ENCODE measurements at regions not wholly inside any gene's neighbourhood (a gene's known extent, or its start where the extent isn't known, plus 50 kb on each side); places are given as distances from the start of the nearest gene placed in this dataset.
A peak's percentile ranks its signal among the peaks of the same experiment; 100 is the strongest.
"Not testable (repeated sequence)": the region's sequence is repeated elsewhere in the genome, so short reads cannot be mapped to it uniquely, and the experiment has no call there.

- Histone ChIP-seq H3K27ac (no peak overlapping the region), H3K9me3 (no peaks in the 10 kb centered on the region), H3K4me1 (no peaks in the 10 kb centered on the region), H3K4me3 (no peak overlapping the region), H3K36me3 (no peaks in the 10 kb centered on the region), H3K27me3 (peaks cover 0 to 3% (median 0%) of the 10 kb centered on the region in 4 donors)
- ATAC-seq (no peak), DNase-seq (no peak), FAIRE-seq (no peak)
- 70 to 81% methylated on average over 4 of the region's 4 CpGs for WGBS, 2 donors
- TF ChIP-seq CTCF (IDR thresholded peaks at IDR 0.05) = no peak
- intact Hi-C loops (cut with DNase I) = no loop called here
Observed at GRCh38 chr20:22728146-22728745, 143.9 kb upstream of the FOXA2 start.

- no peaks in the 10 kb centered on the region for H3K9me3 ChIP-seq
- H3K27me3 ChIP-seq = peaks cover 0 to 3% (median 0%) of the 10 kb centered on the region in 4 donors
- no peak for TF ChIP-seq CTCF (IDR thresholded peaks at IDR 0.05)
- H3K4me1 ChIP-seq = no peaks in the 10 kb centered on the region
- no peak for FAIRE-seq
- intact Hi-C loops (cut with DNase I) = no loop called here
- H3K4me3 ChIP-seq = no peak overlapping the region
- ATAC-seq = peak in 1 of 4 donors; percentile 31
- no peak overlapping the region for H3K27ac ChIP-seq
- no peaks in the 10 kb centered on the region for H3K36me3 ChIP-seq
- no peak for DNase-seq
Observed at GRCh38 chr20:22729180-22729579, 144.8 kb upstream of the FOXA2 start.

DNA sequence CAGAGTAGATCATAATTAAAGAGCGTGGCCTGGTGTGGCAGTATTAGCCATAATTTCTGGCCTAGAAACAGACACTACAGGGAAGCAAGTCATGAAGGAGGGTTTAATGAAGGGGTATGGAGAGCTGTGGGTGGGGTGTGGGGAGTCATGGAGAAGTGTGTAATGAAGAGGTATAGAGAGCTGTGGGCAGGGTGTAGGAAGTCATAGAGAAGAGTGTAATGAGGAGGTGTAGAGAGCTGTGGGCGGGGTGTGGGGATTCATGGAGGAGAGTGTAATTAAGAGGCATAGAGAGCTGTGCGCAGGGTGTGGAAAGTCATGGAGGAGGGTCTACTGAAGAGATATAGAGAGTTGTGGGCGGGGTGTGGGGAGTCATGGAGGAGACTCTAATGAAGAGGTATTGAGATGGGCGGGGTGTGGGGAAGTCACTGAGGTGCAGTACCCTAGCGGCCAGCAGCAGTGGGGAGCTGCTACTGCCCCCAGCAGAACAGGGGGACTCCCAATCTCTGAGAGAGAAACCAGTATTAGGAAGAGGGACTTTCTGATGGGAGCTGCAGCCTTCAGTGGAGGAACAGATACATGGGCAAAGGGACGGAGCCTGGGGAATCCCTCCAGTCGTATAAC lies 145.4 kb upstream of the FOXA2 start:
- ATAC-seq = no peak
- WGBS, 2 donors = 63 to 72% methylated on average over 8 of the region's 8 CpGs
- Histone ChIP-seq H3K9me3 (no peaks in the 10 kb centered on the region), H3K4me3 (no peak overlapping the region), H3K27me3 (peaks cover 0 to 3% (median 0%) of the 10 kb centered on the region in 4 donors), H3K4me1 (no peaks in the 10 kb centered on the region), H3K27ac (no peak overlapping the region), H3K36me3 (no peaks in the 10 kb centered on the region)
- TF ChIP-seq CTCF (IDR thresholded peaks at IDR 0.05) = no peak
- intact Hi-C loops (cut with DNase I) = no loop called here
- no peak for FAIRE-seq
- DNase-seq = no peak

DNA sequence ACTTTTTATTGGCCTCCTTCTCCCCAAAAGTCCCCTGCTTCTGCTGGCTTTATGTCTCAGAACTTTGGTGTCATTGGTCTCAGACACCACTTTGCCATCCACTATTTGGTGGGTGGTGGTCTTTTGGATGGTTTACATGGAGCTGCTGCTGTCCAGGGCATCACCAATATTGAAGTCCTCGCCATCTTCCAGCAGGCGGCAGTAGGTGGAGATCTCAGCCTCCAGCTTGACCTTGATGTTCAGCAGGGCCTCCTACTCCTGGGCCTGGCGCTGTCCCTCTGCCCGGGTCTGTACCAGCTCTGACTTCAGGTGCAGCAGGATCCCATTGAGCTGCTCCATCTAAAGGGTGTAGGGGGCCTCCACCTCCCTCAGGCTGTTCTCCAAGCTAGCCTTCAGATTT lies 148.4 kb upstream of the FOXA2 start:
- no peaks in the 10 kb centered on the region for H3K9me3 ChIP-seq
- H3K4me3 ChIP-seq = no peak overlapping the region
- H3K4me1 ChIP-seq = no peaks in the 10 kb centered on the region
- no peak for ATAC-seq
- no peak for FAIRE-seq
- H3K36me3 ChIP-seq = no peaks in the 10 kb centered on the region
- TF ChIP-seq CTCF (IDR thresholded peaks at IDR 0.05) = no peak
- WGBS, 2 donors = 48 to 71% methylated on average over 4 of the region's 4 CpGs
- no peak for DNase-seq
- intact Hi-C loops (cut with DNase I) = no loop called here
- no peaks in the 10 kb centered on the region for H3K27me3 ChIP-seq
- no peak overlapping the region for H3K27ac ChIP-seq

DNA sequence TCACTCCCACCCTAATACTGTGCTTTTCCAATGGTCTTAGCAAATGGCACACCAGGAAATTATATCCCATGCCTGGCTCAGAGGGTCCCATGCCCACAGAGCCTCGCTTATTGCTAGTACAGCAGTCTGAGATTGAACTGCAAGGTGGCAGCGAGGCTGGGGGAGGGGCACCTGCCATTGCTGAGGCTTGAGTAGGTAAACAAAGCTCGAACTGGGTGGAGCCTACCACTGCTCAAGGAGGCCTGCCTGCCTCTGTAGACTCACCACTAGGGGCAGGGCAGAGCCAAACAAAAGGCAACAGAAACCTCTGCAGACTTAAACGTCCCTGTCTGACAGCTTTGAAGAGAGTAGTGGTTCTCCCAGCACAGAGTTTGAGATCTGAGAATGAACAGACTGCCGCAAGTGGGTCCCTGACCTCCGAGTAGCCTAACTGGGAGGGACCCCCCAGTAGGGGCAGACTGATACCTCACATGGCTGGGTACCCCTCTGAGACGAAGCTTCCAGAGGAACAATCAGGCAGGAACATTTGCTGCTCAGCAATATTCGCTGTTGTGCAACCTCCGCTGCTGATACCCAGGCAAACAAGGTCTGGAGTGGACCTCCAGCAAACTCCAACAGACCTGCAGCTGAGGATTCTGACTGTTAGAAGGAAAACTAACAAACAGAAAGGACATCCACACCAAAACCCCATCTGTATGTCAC lies 150.7 kb upstream of the FOXA2 start:
- DNase-seq; H3K27ac ChIP-seq; H3K4me1 ChIP-seq; H3K27me3 ChIP-seq; H3K36me3 ChIP-seq; intact Hi-C loops (cut with DNase I); H3K4me3 ChIP-seq; H3K9me3 ChIP-seq; ATAC-seq; FAIRE-seq: not testable (repeated sequence)
- TF ChIP-seq CTCF (IDR thresholded peaks at IDR 0.05) = peak in 1 of 4 donors; percentile 23
- 61 to 70% methylated on average over 9 of the region's 9 CpGs for WGBS, 2 donors
